ENCODE measurements at regions not wholly inside any gene's neighbourhood (a gene's known extent, or its start where the extent isn't known, plus 50 kb on each side); places are given as distances from the start of the nearest gene placed in this dataset.
"Not testable (repeated sequence)": the region's sequence is repeated elsewhere in the genome, so short reads cannot be mapped to it uniquely, and the experiment has no call there.

DNA sequence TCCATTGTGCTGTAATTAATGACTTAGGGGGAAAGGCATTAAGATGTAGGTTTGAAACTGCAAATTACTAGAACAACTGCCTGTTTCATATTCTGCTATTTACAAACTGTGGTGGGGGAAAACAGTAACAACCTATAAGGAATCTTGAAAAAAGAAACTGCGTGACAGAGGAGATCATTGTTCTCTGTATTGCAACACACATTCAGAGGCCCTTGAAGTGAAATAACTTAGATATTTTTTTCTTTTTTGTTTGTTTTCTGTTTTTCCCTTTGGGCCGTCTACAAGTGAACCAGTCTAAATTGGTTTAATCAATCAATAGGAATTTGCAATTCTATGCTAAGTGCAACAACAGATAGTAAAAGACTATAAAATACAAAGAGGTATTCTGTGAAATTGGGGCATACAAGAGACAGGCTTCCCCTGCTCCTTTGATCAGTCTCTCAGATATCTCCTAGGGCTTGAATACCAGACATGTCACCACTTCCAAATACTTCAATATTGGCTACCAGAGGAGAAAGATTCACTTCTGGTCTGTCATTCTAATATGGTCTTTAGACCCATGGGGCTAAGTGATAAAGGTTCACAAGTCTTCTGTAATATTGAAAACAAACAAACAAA lies 2055.1 kb upstream of the CELF4 start:
- in situ Hi-C loops (cut with MboI; ENCODE audit: low sequenced_read_pairs) = no loop called here

DNA sequence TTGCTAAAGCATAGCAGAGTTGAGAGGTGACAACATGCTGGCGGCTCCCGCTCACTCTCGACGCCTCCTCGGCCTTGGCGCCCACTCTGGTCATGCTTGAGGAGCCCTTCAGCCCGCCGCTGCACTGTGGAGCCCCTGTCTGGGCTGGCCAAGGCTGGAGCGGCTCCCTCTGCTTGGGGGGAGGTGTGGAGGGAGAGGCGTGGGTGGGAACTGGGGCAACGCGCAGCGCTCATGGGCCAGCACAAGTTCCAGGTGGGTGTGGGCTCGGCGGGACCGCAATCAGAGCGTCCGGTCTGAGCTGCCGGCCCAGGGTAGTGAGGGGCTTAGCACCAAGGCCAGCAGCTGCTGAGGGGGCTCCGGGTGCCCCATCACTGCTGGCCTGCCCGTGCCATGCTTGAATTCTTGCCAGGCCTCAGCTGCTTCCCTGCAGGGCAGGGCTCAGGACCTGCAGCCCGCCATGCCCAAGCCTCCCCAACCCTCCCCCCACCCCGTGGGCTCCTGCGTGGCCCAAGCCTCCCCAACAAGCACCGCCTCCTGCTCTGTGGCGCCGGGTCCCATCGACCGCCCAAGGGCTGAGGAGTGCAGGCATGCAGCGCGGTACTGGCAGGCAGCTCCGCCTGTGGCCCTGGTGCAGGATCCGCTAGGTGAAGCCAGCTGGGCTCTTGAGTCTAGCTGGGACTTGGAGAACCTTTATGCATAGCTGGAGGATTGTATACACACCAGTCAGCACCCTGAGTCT lies 2052.8 kb upstream of the CELF4 start:
- in situ Hi-C loops (cut with MboI; ENCODE audit: low sequenced_read_pairs) = no loop called here

DNA sequence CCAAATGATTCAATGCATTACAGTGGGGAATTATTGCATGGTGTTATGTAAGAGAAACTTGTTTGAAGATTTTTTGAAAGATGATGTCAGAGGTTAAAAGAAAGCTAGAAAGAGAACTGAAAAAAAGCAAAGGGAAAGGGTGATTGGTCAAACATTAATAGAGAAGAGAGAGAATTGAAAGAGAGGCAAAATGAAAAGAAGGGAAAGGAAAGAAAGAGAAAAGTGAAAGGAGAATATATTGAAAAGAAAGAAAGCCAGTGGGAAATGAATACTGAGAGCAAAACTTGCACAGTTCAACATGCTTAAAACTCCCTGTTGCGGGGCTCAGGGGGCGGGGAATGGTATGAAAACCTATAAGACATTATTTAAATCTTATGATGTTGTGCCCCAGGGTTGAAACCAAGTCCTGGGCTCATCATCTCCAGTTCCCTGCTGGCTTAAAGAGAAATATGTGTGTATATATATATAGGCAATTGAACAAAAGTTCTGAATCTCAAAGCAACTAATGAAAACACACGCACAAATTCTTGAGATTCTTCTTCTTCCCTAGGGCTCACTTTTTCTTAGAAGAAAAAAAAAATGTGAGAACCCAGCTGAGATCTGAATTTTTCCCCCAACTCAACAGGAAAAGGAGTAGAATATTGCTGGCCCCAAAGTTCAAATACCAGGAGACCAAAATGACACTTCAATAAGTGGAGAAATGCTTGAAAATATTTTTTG lies 2045.9 kb upstream of the CELF4 start:
- in situ Hi-C loops (cut with MboI; ENCODE audit: low sequenced_read_pairs) = no loop called here

DNA sequence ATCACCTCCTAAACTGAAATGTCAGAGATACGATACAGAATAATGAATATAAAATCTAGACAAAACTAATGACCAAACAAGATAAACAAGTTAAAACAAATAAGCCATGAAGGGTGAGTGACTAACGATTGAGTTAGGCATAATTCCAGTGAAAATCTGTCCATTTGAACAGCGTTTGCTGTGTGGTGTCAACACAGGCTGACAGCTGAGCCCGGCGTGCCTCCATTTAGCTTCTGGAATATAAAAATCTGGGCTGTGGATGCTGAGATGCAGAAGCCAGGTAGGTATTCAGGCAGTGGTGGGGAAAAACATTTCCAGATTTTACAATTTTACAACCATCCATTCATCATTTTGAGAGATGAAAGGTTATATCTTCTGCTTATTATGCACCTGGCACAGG lies 2041.4 kb upstream of the CELF4 start:
- in situ Hi-C loops (cut with MboI; ENCODE audit: low sequenced_read_pairs) = no loop called here

DNA sequence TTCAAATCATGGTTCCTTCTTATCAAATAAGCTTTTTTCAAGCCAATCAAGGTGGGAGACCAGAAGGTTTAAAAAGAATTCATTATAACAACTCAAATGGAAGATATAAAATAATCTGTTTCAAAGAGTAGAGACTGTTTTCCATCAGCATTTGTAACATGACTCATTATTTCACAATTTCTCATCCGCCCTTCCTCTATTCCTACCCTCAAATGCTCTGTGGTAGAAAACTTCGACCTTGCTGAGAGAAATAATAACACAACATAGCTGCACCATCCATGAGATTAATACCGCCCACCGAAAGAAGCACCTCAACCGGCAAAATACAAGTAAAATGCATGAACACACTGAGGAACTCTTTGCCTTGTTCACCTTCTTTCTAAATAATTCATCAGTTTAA lies 2039.2 kb upstream of the CELF4 start:
- in situ Hi-C loops (cut with MboI; ENCODE audit: low sequenced_read_pairs) = no loop called here

DNA sequence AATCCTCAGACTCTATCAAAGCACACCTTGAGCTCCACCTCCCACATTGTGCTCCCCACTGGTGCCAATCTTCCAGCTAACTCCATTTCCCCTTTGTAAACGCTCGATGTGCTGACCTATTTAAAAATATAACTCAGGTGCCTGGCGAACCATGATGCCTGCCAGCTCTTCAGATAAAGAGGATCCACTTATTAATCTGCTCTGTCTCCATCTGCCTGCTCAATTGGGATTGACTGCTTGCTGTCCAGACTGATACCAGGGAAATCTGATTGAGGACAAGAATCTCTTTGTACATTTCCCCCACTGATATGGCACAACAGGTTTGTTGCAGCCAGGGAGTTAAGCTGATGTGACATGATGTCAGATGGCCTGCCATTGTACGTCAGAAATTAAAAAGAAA lies 2036.5 kb upstream of the CELF4 start:
- in situ Hi-C loops (cut with MboI; ENCODE audit: low sequenced_read_pairs) = no loop called here

DNA sequence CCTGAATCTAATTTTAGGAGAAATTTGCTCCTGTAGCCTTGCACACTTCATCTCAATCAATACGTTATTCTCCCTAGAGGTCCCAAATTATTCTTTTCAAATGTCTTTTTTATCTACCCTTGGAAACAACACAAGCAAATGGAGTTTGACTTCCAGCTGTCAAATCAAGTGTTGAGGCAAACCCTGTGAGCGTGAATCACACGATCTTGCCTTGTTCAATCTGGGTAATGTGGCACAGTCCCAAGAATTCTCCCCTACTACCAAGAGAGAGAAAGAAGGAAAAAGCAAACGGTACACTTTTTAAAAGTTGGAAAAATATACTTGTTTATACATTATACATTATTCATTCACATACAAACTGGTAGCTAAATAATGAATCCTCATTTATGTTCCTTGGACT lies 2035.3 kb upstream of the CELF4 start:
- in situ Hi-C loops (cut with MboI; ENCODE audit: low sequenced_read_pairs) = no loop called here

DNA sequence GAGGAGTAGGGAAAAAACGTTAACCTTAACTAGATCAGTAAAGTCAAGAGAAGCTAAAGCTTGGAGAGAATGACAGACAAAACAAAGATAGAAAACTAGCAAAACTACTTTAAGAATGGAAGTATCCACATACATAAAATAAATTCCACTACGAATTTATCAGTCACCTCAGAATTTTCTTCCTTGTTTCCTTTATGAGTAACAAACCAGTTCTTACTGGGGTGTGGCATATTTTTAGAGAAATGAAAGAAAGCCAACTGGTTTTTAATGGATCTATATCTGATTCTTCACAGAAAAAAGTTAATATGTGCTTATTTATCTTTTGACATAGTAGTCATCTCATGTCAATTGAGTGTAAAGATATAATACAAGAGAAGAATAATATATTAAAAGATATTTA lies 2033.7 kb upstream of the CELF4 start:
- in situ Hi-C loops (cut with MboI; ENCODE audit: low sequenced_read_pairs) = no loop called here

DNA sequence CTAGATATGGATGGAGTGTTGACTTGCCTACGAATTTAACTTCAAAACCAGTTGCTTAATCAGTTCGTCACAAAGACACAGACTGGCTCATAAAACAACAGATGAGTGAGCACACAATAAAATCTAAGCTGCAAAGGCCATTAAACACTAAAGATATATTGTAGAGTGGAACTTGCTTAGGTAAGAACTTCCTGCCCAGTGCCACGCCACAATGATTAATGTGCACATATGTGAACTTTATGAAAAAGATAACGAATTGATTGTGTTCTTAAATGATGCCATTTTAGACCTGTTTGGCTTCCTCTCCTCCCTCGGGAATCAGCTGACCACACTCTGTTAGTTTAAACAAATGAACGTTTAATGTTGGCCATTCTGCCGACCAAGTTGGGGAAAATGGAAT lies 2031.3 kb upstream of the CELF4 start:
- in situ Hi-C loops (cut with MboI; ENCODE audit: low sequenced_read_pairs) = no loop called here

DNA sequence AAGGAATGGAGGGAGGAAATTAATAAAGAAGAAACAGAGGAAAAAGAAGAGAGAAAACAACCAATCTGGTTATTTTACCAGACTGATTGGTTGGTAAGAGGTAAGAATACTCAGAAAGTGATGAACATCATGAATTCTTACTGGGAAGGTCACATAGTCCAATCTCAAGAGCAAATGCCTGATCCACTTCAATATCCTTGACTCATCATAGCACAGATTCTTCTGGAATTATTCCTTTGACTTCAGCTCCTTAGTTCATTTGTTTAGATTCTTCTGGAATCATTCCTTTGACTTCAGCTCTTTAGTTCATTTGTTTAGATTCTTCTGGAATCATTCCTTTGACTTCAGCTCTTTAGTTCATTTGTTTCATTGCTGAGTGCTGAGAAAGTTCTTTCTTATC lies 2030.6 kb upstream of the CELF4 start:
- in situ Hi-C loops (cut with MboI; ENCODE audit: low sequenced_read_pairs) = no loop called here

DNA sequence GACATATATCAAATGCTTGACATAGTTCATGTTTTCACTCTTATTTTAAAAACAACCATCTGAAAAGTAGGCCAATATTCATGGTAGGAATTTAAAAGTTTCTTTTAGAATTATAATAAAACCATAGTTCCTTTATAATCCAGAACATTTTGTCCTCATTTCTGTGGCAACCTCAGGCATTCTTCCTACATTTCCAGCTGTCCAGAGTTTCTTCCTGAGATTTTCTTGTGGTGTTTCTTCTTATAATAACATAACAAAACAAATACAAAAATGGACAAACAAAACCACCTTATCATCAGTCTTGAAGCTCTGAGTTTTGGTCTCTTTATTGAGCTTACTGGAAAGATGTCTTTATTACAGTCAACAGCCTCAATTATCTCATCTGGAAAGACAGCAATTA lies 2028.6 kb upstream of the CELF4 start:
- in situ Hi-C loops (cut with MboI; ENCODE audit: low sequenced_read_pairs) = no loop called here

DNA sequence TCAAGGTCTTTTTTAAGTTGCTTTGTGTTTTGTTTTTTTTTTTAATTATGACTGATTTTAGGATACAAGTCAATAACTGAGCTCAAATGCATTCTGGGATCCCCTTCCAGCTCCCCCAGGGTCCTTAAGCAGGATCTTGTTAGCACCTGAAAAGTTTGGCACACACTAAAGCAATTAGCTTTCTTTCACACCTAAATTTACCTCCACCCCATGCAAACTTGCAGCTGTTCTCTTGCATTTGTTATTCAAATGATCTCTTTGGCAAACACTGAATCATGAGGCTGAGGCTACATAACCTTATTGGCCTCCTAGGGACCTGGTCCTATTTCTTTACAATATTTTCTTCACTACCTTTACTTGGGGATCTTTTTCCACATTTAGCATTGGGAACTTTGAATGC lies 2026.1 kb upstream of the CELF4 start:
- in situ Hi-C loops (cut with MboI; ENCODE audit: low sequenced_read_pairs) = no loop called here

DNA sequence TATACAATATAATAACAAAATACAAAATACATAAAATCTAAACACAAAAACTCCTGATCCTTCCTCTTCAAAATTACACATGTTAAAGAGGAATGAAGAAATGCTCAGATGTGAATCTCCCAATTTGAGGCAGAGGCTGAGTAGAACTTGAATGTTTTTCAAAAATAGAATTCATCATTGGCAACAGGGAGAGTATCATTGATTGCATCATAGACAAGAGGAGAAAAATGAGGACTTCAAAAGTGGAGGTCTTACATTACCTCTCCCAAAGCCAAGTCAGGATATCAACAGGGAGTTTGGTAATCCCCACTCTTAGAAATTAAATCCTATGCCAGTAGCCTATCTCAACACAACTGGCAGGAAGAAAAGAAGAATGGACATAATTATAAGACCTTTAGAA lies 2023.9 kb upstream of the CELF4 start:
- in situ Hi-C loops (cut with MboI; ENCODE audit: low sequenced_read_pairs) = no loop called here

DNA sequence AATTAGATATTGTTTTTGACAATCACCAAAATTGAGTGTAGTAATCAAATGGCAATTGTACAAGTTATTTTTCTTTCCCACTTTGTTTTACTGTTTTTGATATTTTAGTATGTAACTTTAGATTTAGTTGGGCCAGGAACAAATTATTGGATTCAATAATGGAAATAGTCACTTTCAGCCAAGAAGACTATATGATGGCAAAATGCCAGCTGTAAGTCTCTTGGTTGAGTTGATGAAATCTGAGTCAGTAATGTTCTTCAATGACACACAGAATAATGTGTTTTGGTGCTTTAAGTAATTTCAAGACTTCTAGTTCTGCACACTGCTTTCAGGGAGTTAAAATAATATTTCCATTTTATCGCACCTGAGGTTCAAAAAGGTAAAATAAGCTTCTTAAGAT lies 2022.0 kb upstream of the CELF4 start:
- in situ Hi-C loops (cut with MboI; ENCODE audit: low sequenced_read_pairs) = no loop called here

DNA sequence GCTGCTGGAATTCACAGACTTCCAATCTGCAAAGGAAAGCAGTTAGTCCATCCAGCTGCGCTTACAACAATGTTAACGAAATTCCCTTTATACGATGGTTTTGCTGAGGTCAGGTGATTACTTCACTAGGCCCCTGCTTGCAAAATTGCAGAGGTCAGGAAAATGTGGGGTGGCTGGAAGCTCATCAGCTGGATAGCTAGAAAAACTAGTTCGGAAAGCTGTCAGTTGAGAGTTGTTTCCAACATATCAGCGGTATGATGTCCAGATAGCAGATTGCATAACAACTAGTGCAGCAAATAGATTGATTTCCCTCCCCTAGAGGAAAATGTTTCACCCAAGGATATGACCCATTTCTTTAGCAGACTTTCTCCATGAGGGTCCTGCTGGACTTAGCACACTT lies 2021.1 kb upstream of the CELF4 start:
- in situ Hi-C loops (cut with MboI; ENCODE audit: low sequenced_read_pairs) = no loop called here

DNA sequence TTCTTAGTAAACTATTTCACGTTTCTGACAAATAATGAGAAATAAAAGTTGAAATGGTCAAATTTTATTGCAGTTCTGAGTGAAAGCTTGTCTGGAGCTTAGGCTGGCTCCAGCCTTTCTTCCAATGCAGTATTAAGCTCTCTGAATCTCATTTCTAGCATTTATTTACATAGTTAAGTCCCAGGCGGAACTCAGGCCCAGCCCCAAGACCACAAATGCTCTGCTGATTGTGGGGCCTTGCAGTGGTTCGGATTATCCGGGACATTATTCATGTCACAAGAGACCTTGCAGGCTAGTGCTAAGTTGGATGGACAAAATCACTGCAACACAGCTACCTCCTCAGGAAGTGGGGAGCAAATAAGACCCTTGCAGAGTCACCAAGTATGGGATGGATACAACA lies 2009.3 kb upstream of the CELF4 start:
- in situ Hi-C loops (cut with MboI; ENCODE audit: low sequenced_read_pairs) = no loop called here

DNA sequence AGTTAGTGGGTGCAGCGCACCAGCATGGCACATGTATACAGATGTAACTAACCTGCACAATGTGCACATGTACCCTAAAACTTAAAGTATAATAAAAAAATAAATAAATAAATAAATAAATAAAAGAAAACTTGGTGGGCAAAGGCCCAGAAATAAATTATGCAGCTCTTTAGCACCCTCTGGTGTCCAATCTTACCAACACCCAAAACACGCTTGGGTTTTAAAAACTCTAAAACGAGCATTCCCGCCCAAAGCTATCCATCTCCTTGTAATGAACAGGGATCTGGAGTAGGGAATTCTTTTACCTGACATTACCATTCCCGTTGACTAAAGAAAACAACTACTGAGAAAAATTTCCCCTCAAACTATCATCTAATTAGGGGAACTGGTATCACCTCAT lies 2005.9 kb upstream of the CELF4 start:
- in situ Hi-C loops (cut with MboI; ENCODE audit: low sequenced_read_pairs) = no loop called here

DNA sequence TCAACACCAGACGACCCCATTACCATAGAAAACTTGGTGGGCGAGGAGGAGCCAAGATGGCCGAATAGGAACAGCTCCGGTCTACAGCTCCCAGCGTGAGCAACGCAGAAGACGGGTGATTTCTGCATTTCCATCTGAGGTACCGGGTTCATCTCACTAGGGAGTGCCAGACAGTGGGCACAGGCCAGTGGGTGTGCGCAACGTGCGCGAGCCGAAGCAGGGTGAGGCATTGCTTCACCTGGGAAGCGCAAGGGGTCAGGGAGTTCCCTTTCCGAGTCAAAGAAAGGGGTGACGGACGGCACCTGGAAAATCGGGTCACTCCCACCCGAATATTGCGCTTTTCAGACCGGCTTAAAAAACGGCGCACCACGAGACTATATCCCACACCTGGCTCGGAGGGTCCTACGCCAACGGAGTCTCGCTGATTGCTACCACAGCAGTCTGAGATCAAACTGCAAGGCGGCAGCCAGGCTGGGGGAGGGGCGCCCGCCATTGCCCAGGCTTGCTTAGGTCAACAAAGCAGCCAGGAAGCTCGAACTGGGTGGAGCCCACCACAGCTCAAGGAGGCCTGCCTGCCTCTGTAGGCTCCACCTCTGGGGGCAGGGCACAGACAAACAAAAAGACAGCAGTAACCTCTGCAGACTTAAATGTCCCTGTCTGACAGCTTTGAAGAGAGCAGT lies 2000.1 kb upstream of the CELF4 start:
- in situ Hi-C loops (cut with MboI; ENCODE audit: low sequenced_read_pairs) = not testable (repeated sequence)

DNA sequence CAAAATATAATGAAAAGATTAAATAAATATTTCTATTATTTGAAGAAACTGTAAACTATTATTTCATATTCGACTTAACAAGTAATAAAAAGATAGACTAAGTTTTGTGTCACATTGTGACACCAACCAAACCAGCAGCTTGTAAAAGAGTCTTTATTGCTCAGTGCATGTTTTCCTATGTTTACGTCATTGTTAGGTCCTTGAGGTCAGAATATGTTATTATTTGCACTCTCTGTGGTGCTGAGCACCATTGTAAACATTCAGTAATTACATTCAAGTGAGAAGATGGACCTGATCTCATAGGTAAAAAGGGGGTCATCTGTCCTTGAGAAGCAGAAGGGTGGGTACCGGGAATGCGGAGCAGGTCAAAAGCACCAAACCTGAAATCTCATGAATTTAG lies 1999.1 kb upstream of the CELF4 start:
- in situ Hi-C loops (cut with MboI; ENCODE audit: low sequenced_read_pairs) = no loop called here

DNA sequence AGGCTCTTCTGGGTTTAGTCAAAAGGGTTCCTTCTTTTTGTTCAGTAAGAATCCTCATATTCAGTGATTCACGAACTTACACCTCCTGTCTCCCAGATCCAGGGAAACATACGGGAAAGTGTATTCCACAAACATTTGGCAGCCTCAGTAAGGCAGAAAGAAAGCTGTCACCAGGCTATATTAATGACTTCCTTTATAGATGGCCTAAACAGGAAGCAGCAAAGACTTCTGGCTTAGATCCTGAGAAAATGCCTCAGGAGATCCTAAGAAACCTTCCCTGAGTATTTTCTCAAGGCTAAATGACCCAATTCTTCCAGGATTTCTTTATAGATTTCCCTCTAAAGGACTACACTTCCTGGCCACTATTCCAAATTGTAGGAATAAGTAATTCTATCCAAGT lies 1995.5 kb upstream of the CELF4 start:
- in situ Hi-C loops (cut with MboI; ENCODE audit: low sequenced_read_pairs) = no loop called here

DNA sequence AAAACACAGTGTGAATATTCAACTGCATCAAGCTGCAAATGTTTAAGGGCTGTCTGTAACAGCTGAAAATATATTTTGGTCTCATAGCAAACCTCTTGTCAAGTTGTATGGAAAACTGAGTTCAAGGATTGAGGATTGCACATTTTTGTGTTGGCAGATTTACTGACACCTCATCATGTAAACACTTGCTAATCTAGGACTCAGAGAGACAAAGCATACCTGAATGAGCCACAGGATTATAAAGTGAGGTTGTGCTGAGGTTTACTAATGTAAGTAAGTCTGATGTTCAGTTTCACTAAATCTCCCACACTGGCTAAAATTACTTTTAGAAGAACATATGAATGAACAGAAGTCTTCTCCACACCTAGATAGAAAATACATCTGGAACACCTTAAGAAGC lies 1993.1 kb upstream of the CELF4 start:
- in situ Hi-C loops (cut with MboI; ENCODE audit: low sequenced_read_pairs) = no loop called here

DNA sequence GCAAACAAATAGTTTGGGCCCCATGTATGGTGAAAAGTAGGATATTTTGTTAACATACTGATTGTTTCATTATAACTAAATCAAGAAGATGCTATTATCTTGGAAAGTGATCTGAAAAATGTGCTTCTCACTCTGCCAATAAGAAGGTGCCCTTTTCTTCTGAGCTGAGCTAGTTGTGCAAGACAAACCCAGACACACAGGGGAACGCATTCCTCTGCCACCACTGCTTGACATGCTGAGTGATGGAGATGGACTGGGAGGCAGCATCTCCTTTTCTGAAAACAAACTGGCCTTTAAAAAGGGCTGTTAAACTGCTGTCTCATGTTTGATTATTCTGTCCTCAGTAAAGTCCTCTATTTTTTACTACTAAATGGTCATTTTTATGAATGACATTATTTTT lies 1989.9 kb upstream of the CELF4 start:
- in situ Hi-C loops (cut with MboI; ENCODE audit: low sequenced_read_pairs) = no loop called here

Measured in HL-60/S4 treated with retinoic acid at 250 ng/mL for 4 days and 3 days (cell line).